NCI-H1694 (cell line): ENCODE measurements at regions not wholly inside any gene's neighbourhood (a gene's known extent, or its start where the extent isn't known, plus 50 kb on each side); places are given as distances from the start of the nearest gene placed in this dataset.

ENCODE experiments used
- DNase-seq: peaks from one replicate; lab custom pipeline; 2025; lab: John Stamatoyannopoulos, UW

DNA sequence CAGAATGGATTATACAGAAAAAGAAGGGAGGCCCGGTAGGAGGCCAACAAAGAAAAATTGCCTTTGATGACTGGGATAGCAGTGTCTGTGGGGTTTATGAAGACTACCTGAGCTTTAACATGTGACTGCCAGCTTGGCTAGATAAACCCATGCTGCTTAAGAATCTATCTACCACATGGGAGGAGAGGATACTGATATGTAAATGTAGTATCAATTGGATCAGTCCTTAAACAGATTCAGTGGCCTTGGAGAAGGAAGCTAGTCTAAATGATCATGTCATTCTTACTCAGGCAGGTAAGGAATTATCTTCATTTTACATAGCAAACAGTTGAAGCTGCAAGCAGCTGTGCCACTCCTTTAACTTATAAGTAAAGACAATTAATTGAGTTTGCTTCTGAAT lies 50.0 kb upstream of the SYNPR start:
- DNase-seq: no peak
